GM18519 (cell line): ENCODE measurements at regions not wholly inside any gene's neighbourhood (a gene's known extent, or its start where the extent isn't known, plus 50 kb on each side); places are given as distances from the start of the nearest gene placed in this dataset.
"Not testable (repeated sequence)": the region's sequence is repeated elsewhere in the genome, so short reads cannot be mapped to it uniquely, and the experiment has no call there.

Source experiments
- ATAC-seq: cut with Tn5 transposase; IDR thresholded peaks from one replicate; pipeline ENCODE4 v1.9.1; 2021; ENCODE audit warnings: mild to moderate bottlenecking, moderate library complexity; ENCODE audit not compliant: unreplicated experiment, low FRiP score

GRCh38 chr2:189306525-189306924 lies 127.0 kb upstream of the COL5A2 start:
- no peak for ATAC-seq

DNA sequence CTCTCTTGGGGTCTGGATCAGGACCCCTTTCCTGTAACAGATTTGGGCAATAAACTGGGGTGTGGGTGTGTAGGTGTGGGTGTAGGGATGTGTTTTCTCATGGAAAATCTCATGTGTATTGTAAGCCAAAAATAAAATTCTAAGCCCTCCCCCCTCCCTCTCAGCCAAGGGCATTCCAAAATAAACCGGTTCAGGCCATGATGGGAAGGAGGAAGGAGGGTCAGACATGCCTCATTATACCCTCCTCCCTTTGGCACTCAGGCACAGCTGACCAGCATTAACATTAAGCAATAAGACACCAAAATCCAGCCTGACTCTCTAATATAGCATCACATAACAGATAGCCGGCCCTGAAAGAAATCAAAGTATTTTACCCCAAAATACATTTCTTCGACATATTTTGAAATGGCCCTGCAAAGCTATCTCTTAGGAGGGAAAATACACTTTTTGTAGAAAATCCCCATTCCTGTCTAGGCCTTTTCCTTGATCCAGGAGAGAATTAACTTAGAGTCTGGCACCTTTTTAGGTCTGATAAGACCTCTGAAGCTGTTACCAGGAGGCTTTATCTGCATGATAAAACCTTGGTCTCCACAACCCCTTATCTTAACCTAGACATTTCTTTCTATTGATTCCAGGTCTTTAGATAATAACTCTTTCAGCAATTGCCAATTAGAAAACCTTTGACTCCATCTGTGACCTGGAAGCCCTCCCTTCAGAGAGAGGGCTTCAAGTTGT lies 128.7 kb upstream of the COL5A2 start:
- ATAC-seq = no peak

- ATAC-seq = no peak
Observed at GRCh38 chr2:189309331-189309730, 129.8 kb upstream of the COL5A2 start.

DNA sequence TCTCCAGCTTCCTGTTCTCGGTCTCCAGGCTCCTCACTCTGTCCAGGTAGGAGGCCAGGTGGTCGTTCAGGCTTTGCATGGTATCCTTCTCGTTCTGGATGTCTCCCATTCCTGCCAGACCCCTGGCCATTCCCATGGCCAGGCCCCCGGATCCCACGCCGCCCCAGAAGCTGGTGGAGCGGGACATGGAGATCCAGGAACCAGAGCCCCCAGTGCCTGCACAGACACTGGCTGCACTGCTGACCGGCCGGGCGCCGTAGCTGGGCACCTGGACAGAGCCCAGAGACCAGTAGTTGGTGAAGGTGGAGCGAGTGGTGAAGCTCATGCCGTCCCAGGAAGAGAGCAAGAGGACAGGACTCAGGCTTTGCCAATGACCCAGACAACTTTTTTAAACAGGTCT lies 129.1 kb upstream of the WDR75 start:
- no peak for ATAC-seq

GRCh38 chr2:189312643-189313042 lies 128.6 kb upstream of the WDR75 start:
- ATAC-seq = no peak

DNA sequence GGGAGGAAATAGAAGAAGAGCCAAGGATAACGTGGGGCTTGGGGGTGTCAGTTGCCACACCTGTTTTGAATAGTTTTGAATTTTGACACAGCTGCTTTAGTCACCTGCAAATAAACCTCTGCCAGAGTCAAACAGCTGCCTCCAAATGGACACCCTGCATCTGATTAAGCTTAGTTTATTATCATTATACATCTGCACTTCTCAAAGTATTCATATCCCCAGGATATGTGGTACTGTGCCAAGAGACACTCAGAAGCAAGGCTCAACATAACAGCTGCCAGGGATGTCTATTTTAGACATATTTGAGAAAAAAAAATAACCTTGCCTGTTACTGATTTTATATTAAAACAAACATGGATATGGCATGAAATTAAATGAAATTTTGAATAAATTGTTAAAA lies 122.5 kb upstream of the WDR75 start:
- ATAC-seq = no peak

- not testable (repeated sequence) for ATAC-seq
Observed at GRCh38 chr2:189319424-189319823, 121.8 kb upstream of the WDR75 start.

- ATAC-seq = no peak
Observed at GRCh38 chr2:189327879-189328847, 113.1 kb upstream of the WDR75 start.

DNA sequence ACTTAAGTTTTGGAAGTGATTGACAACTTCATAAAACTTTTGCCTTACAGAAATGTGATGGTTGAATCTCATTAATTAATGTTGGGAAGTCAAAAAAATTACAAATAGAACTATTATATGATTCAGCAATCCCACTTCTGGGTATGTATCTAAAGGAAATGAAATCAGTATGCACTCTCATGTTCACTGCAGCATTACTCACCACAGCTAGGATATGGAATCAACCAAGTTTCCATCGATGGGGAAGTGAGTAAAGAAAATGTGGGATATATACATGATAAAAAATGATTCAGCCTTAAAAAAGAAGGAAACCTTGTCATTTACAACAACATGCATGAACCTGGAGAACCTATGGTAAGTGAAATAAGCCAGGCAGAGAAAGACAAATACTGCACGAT lies 112.4 kb upstream of the WDR75 start:
- ATAC-seq = no peak

- no peak for ATAC-seq
Observed at GRCh38 chr2:189336276-189336975, 104.8 kb upstream of the WDR75 start.

DNA sequence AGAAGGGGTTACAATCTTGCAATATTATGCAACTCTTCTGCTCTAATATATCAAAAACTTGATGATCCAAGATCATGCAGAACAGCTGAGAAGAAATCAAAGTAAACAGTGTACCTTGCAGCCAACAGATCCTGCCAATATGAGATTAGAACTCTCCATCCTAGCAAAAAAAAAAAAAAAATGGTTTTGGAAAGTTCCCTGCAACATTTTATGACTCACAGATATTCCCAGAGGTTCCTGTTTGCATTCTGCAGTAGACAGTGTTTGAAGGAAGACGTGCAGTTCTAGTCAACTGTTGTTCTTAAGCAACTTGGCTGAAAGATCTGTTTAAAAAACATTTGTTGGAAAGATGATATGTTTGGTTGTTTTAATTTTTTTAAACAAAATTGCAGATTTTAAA lies 103.6 kb upstream of the WDR75 start:
- no peak for ATAC-seq

GRCh38 chr2:189338115-189338514 lies 103.2 kb upstream of the WDR75 start:
- no peak for ATAC-seq

DNA sequence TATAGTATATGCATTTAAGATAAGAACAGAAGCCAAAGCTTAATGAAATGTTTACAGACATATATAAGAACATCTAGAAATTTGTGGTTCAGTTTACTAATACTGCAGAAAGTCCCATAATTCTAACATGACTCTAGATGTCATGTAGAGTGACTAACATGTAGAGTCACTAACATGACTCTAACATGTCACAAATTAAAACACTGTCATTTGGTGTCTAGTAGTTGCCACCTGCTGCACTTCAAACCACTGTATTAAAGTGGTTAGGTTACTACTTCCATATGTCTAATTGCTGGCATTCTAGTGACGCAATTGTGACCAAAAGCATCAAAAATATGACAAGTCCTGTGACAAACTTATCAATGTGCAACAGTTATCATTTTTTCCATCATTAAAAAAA lies 100.2 kb upstream of the WDR75 start:
- ATAC-seq = no peak

- ATAC-seq = no peak
Observed at GRCh38 chr2:189344043-189344442, 97.2 kb upstream of the WDR75 start.

DNA sequence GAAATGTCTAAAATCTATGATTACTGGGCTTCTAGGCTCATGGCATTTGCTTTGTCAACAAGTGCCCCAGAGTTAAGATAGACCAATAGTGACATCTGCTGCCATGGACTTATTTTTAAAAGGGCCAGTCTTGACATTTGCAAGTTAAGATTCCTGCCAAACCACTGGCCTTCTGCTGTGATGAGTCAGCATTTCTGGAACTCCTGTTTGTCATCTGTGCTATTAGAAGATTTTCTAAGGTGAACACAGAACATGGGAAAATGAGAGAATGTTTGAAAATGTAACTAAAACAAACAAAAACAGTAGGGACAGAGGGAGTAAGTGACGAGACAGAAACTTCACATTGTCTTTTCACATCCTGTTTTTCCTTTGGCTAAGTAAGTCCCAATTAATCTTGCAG lies 93.7 kb upstream of the WDR75 start:
- peak; percentile 66 for ATAC-seq

DNA sequence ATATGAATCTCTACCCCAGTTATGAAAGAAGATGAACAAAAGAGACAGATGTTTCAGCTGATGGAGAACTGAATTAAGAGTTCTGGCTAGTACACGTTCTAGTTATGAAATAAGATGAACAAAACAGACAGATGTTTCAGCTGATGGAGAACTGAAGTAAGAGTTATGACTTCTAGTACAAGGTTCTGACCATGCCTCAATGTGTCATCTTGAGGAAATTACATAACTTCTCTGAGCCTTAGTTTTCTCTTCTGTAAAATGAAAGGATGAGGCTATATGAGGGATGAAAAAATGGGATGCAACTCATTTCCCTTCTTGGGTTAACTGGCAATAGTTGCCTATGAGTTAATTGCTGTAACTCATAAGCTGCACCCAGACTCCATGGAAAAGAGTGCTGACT lies 92.9 kb upstream of the WDR75 start:
- no peak for ATAC-seq

GRCh38 chr2:189350540-189351209 lies 90.6 kb upstream of the WDR75 start:
- ATAC-seq = no peak

- not testable (repeated sequence) for ATAC-seq
Observed at GRCh38 chr2:189351933-189352332, 89.3 kb upstream of the WDR75 start.

DNA sequence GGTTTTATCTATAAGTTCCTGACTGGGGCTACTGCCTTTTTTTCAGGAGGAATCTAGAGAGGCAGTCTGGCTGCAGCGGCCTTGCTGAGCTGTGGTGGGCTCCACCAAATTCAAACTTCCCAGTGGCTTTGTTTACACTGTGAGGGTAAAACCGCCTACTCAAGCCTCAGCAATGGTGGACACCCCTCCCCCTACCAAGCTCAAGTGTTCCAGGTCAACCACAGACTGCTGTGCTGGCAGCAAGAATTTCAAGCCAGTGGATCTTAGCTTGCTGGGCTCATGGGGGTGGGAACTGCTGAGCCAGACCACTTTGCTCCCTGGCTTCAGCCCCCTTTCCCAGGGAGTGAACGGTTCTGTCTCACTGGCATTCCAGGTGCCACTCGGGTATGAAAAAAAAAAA lies 83.9 kb upstream of the WDR75 start:
- not testable (repeated sequence) for ATAC-seq

DNA sequence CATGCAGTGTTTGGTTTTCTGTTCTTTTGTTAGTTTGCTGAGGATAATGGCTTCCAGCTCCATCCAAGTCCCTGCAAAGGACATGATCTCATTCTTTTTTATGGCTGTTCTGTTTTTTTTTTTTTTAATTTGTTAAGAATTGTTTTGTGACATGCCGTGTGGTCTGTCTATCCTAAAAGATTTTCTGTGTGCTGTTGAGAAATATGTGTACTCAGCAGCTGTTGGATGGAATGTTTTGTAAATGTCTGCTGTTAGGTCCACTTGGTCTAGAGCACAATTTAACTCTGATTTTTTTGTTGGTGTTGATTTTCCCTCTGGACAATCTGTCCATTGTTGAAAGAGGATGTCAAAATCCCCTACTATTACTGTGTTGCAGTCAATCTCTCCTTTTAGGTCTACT lies 80.4 kb upstream of the WDR75 start:
- ATAC-seq = no peak

GRCh38 chr2:189362283-189362682 lies 79.0 kb upstream of the WDR75 start:
- no peak for ATAC-seq
